Activated T-cell treated with anti-CD3 and anti-CD28 coated beads, Interleukin-2, amount 50 U/mL, for 4 hours (primary cell): ENCODE measurements at regions not wholly inside any gene's neighbourhood (a gene's known extent, or its start where the extent isn't known, plus 50 kb on each side); places are given as distances from the start of the nearest gene placed in this dataset.
"Not testable (repeated sequence)": the region's sequence is repeated elsewhere in the genome, so short reads cannot be mapped to it uniquely, and the experiment has no call there.

Experiments
- ATAC-seq, 2 donors: fragments of 200-7000 bp; cut with Tn5 transposase; one replicate each; pipeline ENCODE4 v1.10.0; 2021
- DNase-seq: peaks from one replicate; pipeline ENCODE4 v3.0.0-alpha.2; 2020
- H3K27me3 Mint-ChIP-seq: one replicate; pipeline ENCODE4 v1.8.0; 2021; ENCODE audit warnings: low read depth, mixed read lengths
- H3K36me3 Mint-ChIP-seq: one replicate; pipeline ENCODE4 v1.8.0; 2022; ENCODE audit warnings: mixed read lengths; ENCODE audit not compliant: insufficient read depth
- H3K4me1 Mint-ChIP-seq: one replicate; pipeline ENCODE4 v1.8.0; 2021; ENCODE audit warnings: low read depth, mixed read lengths
- H3K4me3 Mint-ChIP-seq: one replicate; pipeline ENCODE4 v1.8.0; 2021; ENCODE audit warnings: mild to moderate bottlenecking, moderate library complexity, mixed read lengths
- H3K9me3 Mint-ChIP-seq: one replicate; pipeline ENCODE4 v1.8.0; 2021; ENCODE audit warnings: mixed read lengths

GRCh38 chr9:7328453-7328852 is 471.1 kb downstream of the DMAC1 start:
- DNase-seq (no peak), ATAC-seq (no peak)
- H3K36me3 Mint-ChIP-seq = no peaks in the 10 kb centered on the region
- H3K4me3 Mint-ChIP-seq = no peak overlapping the region
- no peaks in the 10 kb centered on the region for H3K27me3 Mint-ChIP-seq
- H3K4me1 Mint-ChIP-seq = no peaks in the 10 kb centered on the region
- H3K9me3 Mint-ChIP-seq = no peaks in the 10 kb centered on the region

- H3K9me3 Mint-ChIP-seq = no peaks in the 10 kb centered on the region
- peaks cover 2% of the 10 kb centered on the region for H3K27me3 Mint-ChIP-seq
- DNase-seq (no peak), ATAC-seq (no peak)
- H3K4me3 Mint-ChIP-seq = no peak overlapping the region
- no peaks in the 10 kb centered on the region for H3K36me3 Mint-ChIP-seq
- no peaks in the 10 kb centered on the region for H3K4me1 Mint-ChIP-seq
Measured at GRCh38 chr9:7325995-7326394, 473.6 kb downstream of the DMAC1 start.

GRCh38 chr9:7324152-7324598 is 475.4 kb downstream of the DMAC1 start:
- H3K27me3 Mint-ChIP-seq = peaks cover 2% of the 10 kb centered on the region

GRCh38 chr9:7320841-7321240 is 478.7 kb downstream of the DMAC1 start:
- ATAC-seq = no peak
- Mint-ChIP-seq H3K4me1 (no peaks in the 10 kb centered on the region), H3K9me3 (no peaks in the 10 kb centered on the region)

More at GRCh38 chr9:7324152-7324598, 475.4 kb downstream of the DMAC1 start:
- ATAC-seq (no peak), DNase-seq (no peak)
- Mint-ChIP-seq H3K9me3 (no peaks in the 10 kb centered on the region), H3K4me1 (no peaks in the 10 kb centered on the region), H3K36me3 (no peaks in the 10 kb centered on the region), H3K4me3 (no peak overlapping the region)

GRCh38 chr9:7320139-7320538 is 479.4 kb downstream of the DMAC1 start:
- ATAC-seq (no peak), DNase-seq (no peak)
- Mint-ChIP-seq H3K9me3 (no peaks in the 10 kb centered on the region), H3K4me1 (no peaks in the 10 kb centered on the region), H3K36me3 (no peaks in the 10 kb centered on the region), H3K27me3 (peaks cover 12% of the 10 kb centered on the region), H3K4me3 (no peak overlapping the region)

More at GRCh38 chr9:7320841-7321240, 478.7 kb downstream of the DMAC1 start:
- H3K4me3 Mint-ChIP-seq = no peak overlapping the region
- no peaks in the 10 kb centered on the region for H3K36me3 Mint-ChIP-seq
- peaks cover 12% of the 10 kb centered on the region for H3K27me3 Mint-ChIP-seq
- DNase-seq = no peak

GRCh38 chr9:7318920-7319319 is 480.7 kb downstream of the DMAC1 start:
- DNase-seq = no peak
- no peaks in the 10 kb centered on the region for H3K36me3 Mint-ChIP-seq
- H3K9me3 Mint-ChIP-seq = peaks cover 2% of the 10 kb centered on the region
- no peak overlapping the region for H3K4me3 Mint-ChIP-seq
- H3K4me1 Mint-ChIP-seq = no peaks in the 10 kb centered on the region
- no peak for ATAC-seq
- peaks cover 12% of the 10 kb centered on the region for H3K27me3 Mint-ChIP-seq

GRCh38 chr9:7316967-7317366 is 482.6 kb downstream of the DMAC1 start:
- DNase-seq = no peak
- H3K36me3 Mint-ChIP-seq = no peaks in the 10 kb centered on the region
- ATAC-seq = no peak
- H3K4me3 Mint-ChIP-seq = no peak overlapping the region
- no peaks in the 10 kb centered on the region for H3K4me1 Mint-ChIP-seq
- H3K27me3 Mint-ChIP-seq = peaks cover 12% of the 10 kb centered on the region
- H3K9me3 Mint-ChIP-seq = peaks cover 18% of the 10 kb centered on the region

GRCh38 chr9:7316166-7316795 is 483.3 kb downstream of the DMAC1 start:
- peaks cover 18% of the 10 kb centered on the region for H3K9me3 Mint-ChIP-seq
- peaks cover 10% of the 10 kb centered on the region for H3K27me3 Mint-ChIP-seq
- H3K4me1 Mint-ChIP-seq = no peaks in the 10 kb centered on the region
- DNase-seq = no peak
- no peak overlapping the region for H3K4me3 Mint-ChIP-seq
- no peaks in the 10 kb centered on the region for H3K36me3 Mint-ChIP-seq
- no peak for ATAC-seq

- H3K9me3 Mint-ChIP-seq = peaks cover 23% of the 10 kb centered on the region
- no peaks in the 10 kb centered on the region for H3K4me1 Mint-ChIP-seq
- ATAC-seq = no peak
Measured at GRCh38 chr9:7315746-7316145, 483.8 kb downstream of the DMAC1 start.

GRCh38 chr9:7315116-7315515 is 484.5 kb downstream of the DMAC1 start:
- ATAC-seq (no peak), DNase-seq (no peak)
- Mint-ChIP-seq H3K36me3 (no peaks in the 10 kb centered on the region), H3K27me3 (peaks cover 10% of the 10 kb centered on the region), H3K4me3 (no peak overlapping the region), H3K4me1 (no peaks in the 10 kb centered on the region), H3K9me3 (peaks cover 30% of the 10 kb centered on the region)

More at GRCh38 chr9:7315746-7316145, 483.8 kb downstream of the DMAC1 start:
- Mint-ChIP-seq H3K4me3 (no peak overlapping the region), H3K27me3 (peaks cover 10% of the 10 kb centered on the region), H3K36me3 (no peaks in the 10 kb centered on the region)
- DNase-seq = no peak

GRCh38 chr9:7313389-7313788 is 486.2 kb downstream of the DMAC1 start:
- ATAC-seq (no peak), DNase-seq (no peak)
- Mint-ChIP-seq H3K4me1 (no peaks in the 10 kb centered on the region), H3K36me3 (no peaks in the 10 kb centered on the region), H3K4me3 (no peak overlapping the region), H3K27me3 (peaks cover 5% of the 10 kb centered on the region), H3K9me3 (peaks cover 47% of the 10 kb centered on the region)

- peaks cover 13% of the 10 kb centered on the region for H3K27me3 Mint-ChIP-seq
- DNase-seq, ATAC-seq, H3K4me3 Mint-ChIP-seq, H3K4me1 Mint-ChIP-seq, H3K36me3 Mint-ChIP-seq: not testable (repeated sequence)
- peaks cover 55% of the 10 kb centered on the region for H3K9me3 Mint-ChIP-seq
Measured at GRCh38 chr9:7309051-7309450, 490.5 kb downstream of the DMAC1 start.

- Mint-ChIP-seq H3K9me3 (peaks cover 31% of the 10 kb centered on the region), H3K36me3 (no peaks in the 10 kb centered on the region), H3K27me3 (peaks cover 20% of the 10 kb centered on the region), H3K4me3 (no peak overlapping the region), H3K4me1 (no peaks in the 10 kb centered on the region)
- ATAC-seq = no peak
- no peak for DNase-seq
Measured at GRCh38 chr9:7305677-7306076, 493.9 kb downstream of the DMAC1 start.

- no peak for ATAC-seq
- Mint-ChIP-seq H3K36me3 (no peaks in the 10 kb centered on the region), H3K4me3 (no peak overlapping the region), H3K4me1 (no peaks in the 10 kb centered on the region), H3K27me3 (peaks cover 20% of the 10 kb centered on the region), H3K9me3 (peaks cover 21% of the 10 kb centered on the region)
- DNase-seq = no peak
Measured at GRCh38 chr9:7304627-7304995, 495.0 kb downstream of the DMAC1 start.

- H3K9me3 Mint-ChIP-seq = peaks cover 15% of the 10 kb centered on the region
- H3K36me3 Mint-ChIP-seq = no peaks in the 10 kb centered on the region
- no peak overlapping the region for H3K4me3 Mint-ChIP-seq
- H3K27me3 Mint-ChIP-seq = peaks cover 20% of the 10 kb centered on the region
- DNase-seq (no peak), ATAC-seq (no peak)
- no peaks in the 10 kb centered on the region for H3K4me1 Mint-ChIP-seq
Measured at GRCh38 chr9:7303907-7304626, 495.5 kb downstream of the DMAC1 start.
